ENCODE measurements at regions not wholly inside any gene's neighbourhood (a gene's known extent, or its start where the extent isn't known, plus 50 kb on each side); places are given as distances from the start of the nearest gene placed in this dataset.

DNA sequence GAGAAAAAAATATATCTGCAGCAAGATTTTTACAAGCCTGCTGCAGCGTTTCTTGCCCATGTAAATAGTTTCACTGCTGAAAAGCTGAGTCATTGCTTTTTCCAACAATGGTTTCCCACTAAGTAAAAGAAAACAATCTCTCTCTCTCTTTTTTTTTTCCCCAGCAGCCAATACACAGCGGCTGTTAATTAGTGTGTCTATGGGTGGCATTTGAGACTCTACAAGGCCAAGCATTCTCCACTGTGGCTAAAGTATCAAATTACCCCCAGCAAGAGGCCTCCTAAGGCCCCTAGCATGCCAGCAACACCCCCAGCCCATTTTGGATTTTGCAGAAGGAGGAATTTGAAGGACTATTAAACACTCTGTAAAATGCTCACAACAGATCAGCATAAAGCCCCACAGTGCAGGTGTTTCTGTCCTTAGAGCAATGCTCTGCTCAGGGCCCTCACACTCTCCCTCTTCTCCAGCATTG is 837.4 kb downstream of the TRIML1 start:
- TF ChIP-seq, protein P1, sequence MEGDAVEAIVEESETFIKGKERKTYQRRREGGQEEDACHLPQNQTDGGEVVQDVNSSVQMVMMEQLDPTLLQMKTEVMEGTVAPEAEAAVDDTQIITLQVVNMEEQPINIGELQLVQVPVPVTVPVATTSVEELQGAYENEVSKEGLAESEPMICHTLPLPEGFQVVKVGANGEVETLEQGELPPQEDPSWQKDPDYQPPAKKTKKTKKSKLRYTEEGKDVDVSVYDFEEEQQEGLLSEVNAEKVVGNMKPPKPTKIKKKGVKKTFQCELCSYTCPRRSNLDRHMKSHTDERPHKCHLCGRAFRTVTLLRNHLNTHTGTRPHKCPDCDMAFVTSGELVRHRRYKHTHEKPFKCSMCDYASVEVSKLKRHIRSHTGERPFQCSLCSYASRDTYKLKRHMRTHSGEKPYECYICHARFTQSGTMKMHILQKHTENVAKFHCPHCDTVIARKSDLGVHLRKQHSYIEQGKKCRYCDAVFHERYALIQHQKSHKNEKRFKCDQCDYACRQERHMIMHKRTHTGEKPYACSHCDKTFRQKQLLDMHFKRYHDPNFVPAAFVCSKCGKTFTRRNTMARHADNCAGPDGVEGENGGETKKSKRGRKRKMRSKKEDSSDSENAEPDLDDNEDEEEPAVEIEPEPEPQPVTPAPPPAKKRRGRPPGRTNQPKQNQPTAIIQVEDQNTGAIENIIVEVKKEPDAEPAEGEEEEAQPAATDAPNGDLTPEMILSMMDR (IDR thresholded peaks at IDR 0.05): no peak
- no peak for TF ChIP-seq SIN3A (IDR thresholded peaks at IDR 0.05; ENCODE audit: borderline replicate concordance, insufficient read depth, low read depth, low read length)
